NOMO-1 (cell line): ENCODE measurements at regions not wholly inside any gene's neighbourhood (a gene's known extent, or its start where the extent isn't known, plus 50 kb on each side); places are given as distances from the start of the nearest gene placed in this dataset.
A peak's percentile ranks its signal among the peaks of the same experiment; 100 is the strongest.
"Not testable (repeated sequence)": the region's sequence is repeated elsewhere in the genome, so short reads cannot be mapped to it uniquely, and the experiment has no call there.

Source experiments
- DNase-seq, 2 experiments: peaks; one replicate each; lab custom pipeline; 2025; ENCODE audit not compliant: unreplicated experiment in 2 of 2; lab: John Stamatoyannopoulos, UW

DNA sequence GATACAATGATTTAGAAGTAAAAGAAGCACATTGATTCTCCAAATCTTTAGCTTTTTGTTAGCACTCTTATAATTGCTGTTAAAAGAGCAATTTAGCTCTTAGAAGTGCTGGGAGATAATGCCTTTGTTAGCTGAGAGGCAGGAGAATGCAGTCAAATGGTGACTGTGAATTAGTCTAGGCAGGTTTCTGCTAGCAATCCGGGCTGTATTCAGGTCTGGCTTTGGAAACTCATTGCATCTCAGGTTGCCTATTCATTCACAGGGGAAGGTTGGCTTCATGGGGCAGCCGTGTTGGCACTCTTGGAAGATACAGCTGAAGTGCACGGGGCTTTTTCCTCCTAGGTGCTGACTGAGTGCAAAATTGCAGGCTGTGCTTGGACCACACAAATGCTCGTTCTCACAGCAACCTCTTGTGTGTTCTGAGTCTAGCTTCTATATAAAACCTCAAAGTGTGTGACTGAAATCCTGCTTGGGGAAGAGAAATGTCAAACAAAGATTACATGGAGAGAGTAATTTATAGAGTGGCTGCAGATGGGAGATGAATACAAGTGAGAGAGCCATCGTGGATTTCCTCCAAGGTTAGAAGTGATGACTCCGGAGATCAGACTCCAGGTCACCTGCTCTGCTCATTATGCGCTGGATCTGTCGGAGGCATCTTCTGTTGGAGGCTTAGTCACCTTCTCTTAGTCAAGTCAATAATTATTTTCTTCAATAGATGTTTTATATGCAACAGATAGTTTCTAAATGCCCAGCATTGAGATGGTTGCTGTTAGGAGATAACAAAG, 167.8 kb downstream of the PMAIP1 start:
- DNase-seq = no peak

DNA sequence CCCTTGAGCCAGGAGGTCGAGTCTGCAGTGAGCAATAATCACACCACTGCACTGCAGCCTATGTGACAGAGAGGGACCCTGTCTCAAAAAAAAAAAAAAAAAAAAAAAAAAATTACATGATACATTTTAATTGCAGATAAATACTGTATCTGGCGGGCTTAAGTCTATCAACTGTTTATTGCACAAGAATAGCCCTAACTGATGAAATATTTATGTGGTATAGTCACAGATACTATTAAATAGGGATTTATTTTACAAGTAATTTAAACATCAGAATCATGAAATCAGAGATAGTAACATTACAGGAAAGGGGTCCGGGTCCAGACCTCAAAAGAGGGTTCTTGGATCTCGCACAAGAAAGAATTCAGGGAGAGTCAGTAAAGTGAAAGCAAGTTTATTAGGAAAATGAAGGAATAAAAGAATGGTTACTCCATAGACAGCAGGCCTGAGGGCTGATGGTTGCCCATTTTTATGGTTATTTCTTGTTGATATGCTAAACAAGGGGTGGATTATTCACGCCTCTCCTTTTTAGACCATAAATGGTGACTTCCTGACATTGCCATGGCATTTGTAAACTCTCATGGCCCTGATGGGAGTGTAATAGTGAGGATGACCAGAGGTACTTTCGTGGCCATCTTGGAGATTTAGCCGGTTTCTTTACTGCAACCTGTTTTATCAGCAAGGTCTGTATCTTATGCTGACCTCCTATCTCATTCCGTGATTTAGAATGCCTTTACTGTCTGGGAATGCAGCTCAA, 166.6 kb downstream of the PMAIP1 start:
- no peak for DNase-seq

DNA sequence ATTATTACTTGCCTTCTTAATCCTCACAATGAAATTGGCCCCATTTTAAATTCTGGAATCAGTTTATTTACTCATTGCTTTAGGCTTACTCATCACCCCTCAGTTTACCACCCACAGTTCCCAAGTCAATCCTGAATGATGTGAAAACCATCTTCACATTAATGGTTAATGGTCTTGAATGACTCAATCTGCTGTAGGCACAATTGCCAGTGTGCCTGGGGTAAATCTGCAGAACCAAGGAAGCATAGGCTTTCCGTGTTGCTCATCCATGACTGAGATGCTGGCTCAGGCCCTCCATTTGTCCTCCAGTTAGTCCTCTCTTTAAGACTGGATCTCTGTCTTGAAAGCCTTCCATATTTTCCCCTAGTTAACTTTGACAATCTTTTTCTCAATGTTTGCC, 164.5 kb downstream of the PMAIP1 start:
- DNase-seq = no peak

DNA sequence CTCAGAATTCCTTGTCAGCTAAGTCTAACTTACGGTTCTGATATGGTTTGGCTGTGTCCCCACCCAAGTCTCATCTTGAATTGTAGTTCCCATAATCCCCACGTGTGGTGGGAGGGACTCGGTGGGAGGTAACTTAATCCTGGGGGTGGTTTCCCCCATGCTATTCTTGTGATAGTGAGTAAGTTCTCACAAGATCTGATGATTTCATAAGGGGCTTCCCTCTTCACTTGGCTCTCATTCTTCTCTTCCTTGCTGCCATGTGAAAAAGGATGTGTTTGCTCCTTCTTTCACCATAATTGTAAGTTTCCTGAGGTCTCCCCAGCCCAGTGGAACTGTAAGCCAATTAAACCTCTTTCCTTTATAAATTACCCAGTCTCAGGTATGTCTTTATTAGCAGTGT, 163.0 kb downstream of the PMAIP1 start:
- DNase-seq = not testable (repeated sequence)

DNA sequence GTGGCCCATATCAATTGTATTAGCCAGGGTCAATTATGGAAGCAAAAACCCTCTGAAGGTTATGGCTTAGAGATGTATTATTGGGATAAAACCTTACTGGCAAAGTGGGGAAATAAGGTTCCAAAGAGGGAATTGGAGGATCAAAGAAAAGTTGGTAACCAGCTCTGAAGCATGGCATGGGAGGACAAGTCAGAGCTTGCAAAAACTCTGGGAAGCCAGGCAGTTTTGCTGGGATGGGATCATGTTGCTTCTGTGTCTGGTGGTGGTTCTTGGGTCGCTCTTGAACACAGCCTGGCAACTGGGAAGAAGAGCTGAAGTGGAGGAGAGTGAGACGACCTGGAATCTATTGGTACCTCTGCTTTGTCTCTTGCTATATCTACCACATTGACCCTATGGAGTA, 162.6 kb downstream of the PMAIP1 start:
- DNase-seq = no peak

DNA sequence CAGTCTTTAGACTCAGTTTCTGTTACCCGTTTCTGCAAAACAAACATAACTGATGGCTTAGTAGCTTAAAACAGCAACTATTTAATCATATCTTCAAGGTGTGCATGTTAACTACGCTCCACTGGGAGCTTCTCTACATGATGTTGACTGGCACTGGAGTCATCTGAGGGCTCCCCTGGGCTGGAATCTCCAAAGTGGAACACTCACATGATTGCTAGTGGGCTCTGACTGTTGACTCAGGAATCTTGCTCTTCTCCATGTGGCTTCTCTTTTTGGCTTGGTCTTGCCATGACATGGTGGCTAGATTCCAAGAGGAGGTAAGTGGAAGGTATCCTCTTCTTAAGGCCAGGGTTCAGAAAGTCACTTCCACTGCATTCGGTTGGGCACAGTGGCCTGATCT, 160.8 kb downstream of the PMAIP1 start:
- DNase-seq = no peak

DNA sequence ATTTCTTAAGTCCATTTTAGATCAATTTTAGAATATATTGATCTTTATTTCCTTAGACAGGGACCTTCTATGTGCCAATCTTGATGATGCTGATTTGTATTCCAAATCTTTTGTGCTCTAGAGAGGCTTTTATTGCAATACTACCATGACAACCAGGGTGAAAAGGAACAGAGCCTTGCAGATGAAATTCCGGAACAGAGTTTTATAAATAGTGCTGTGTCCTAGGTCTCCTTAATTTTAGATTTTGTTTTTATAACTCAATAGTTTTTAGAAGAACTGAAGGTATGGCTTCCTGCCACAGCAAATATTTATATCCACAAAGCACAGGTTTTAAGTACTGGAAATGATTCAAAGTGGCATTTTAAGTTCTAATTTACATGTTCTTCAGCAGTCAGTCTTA, 160.2 kb downstream of the PMAIP1 start:
- no peak for DNase-seq

DNA sequence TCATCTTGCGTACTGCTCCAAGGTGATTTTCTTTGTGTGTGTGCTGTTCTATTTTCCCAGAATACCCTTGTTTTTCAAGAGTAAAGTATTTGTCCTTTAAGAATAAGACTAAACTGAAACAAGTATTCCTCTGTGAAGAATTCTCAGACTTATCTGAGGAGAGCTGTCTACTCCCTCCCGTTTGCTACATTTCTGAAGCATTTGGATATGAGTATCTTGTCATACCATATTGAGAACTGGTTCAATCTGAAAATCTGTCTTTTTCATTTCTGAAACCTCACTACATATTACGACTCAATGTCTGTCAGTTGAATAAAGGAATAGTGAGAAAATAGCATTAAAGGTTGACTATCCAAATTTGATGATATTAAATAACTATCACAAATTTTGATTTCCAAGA, 159.4 kb downstream of the PMAIP1 start:
- no peak for DNase-seq

DNA sequence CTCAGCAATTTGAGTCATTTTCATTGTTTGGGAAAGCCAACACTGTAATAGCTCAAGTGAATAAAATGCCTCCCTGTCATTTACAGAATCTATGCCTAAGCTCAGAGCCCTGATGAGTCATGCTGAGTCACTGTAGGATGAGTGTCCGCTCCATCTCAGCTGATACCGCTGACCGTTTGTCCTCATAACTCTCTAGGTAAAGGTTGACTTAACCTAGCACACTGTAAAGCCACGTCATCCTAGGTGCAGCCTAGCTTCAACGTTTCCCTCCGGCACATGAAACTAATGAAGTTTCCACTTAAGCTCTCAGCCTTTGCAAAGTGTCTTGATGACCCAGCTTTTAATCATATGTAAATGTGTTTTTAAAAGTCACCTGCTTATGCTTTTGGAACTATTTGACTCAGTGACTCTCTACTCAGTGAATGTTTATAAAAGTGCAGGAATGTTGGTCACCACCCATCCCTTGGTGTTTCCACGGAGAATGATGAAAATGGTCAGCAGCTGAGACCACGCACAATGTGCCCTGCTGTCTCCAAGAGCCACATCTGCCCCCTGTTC, 154.0 kb downstream of the PMAIP1 start:
- peak in 1 of 2 experiments; percentile 0 for DNase-seq

DNA sequence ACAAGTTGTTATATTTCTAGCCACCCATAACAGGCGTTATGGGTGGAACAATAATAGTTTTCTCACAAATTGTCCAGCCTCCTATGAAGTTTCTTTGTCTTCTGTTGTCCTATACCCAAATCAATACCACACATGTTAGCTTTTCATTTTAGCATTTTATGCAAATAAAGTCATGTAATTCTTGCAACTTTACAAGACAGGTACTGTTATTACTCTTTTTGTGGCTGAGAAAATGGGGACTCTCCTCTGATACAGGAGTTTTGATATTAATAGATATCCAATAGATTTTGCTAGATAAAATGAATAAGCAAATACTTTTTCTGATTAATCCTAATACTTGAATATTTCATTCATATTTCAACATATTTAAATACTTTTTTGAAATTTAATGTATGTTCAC, 151.0 kb downstream of the PMAIP1 start:
- DNase-seq = no peak

DNA sequence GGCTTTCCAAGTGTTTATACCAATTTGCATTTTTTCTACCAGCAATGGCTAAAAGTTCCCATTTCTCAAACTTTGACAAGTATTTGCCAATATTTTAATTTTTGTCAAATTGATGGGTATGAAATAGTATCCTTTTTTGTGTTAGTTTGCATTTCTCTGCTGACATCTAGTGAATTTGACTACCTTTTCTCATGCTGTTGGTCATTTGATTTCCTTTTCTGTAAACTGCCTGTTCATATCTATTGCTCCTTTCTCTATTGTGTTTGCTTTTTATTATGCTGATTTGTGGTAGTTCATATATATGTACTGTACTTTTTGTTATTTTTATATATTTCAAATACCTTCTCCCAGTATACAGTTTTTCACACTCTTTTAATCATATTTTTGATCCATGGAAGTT, 149.4 kb downstream of the PMAIP1 start:
- DNase-seq = no peak

DNA sequence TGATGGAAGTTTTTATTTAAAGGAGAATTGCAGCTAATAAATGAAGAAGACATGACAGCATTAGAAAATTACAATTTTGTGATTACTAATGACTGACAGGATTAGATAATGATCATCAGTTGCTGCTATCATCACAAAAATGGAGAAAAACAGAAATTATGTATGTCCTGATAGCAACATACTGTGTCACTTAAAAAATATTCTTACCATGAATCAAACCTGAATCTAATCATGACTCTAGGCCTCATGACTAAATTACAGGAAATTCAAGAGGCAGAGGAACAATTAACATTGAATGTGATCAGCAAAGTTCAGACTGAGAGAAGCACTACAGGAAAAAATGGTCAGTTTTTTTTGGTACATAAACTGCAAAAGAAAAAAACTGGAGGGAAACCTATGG, 147.8 kb downstream of the PMAIP1 start:
- no peak for DNase-seq

DNA sequence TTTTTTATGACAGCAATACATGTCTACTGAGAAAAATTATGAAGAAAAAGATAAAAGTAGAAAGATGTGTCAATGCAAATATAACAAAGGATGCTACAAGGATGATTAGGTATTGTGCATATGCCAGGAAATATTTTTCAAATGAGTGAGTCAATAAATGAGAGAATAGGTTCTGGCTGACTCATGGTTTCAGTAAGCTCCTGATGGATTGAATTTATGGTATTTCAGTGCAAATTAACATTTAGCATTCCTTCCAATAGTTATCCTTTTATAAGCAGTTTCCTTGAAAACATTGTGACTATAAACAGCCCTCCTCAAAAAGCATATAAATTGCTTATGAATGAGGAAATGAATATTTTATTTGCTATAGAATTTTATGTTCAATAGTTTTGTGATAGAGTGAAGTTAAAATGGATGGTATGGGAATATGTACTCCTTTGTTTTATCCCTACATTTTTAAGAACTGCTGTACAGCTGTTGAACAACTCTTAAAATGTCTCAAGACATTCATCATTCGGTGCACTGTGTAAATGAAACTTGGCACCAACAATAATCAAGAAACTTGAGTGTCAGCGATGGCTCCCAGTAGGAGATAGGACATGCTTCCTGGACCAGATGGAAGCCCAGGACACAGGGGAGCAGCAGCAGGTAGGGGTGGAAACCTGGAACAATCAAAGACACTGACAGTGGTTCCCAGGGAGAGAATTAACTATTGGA, 144.7 kb downstream of the PMAIP1 start:
- DNase-seq = no peak

DNA sequence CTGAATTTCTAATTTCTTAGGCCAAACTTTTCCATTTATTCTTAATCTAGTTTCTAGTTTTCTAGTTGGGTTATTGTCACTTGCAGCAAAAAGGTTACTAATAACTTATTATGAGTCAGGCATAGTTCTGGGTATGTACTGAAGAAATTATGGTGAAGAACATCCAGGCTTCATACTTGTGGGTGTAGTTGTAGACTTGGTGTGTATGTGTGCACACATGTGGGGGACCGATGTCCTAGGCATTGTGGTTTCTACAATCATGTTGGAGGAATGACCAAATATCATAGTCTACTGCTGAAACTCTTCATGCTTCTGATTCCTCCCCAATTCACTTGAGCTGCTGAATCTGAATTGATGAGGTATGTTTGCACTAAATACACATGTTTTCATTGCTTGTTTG, 141.2 kb downstream of the PMAIP1 start:
- DNase-seq = no peak

DNA sequence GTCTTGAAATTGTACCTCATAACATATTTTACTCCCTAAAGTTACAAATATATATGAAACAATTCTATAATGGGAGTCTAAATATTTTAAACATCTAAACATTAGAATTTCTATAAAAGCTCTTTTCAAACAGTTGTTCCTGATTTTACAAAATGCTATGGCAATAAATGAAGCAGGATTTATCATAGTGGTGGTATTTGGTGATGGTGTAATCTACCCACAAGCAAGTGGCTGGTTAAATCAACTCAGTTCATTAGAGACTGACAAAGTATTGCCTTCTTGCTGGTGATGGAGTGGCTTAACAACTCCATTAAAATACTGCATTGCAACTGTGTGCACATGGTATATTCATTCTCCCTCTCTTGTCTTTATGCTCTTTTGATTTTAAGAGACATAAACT, 138.9 kb downstream of the PMAIP1 start:
- no peak for DNase-seq

DNA sequence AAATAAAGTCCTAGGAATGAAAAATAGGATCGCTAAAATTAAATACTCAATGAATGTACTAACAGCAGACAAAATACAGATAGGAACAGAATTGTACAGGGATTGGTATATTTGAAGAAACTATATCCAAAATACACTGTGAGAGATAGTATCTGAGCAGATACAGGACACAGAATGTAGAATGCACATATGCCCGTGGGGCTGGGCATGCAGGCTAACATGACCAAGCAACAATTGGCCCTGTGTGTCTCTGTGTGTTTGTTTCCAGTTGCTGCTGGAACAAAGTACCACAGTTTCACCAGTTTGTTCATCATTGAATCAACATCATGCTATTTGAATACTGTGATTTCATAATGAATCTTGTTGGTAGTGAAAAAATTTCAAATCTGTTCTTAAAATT, 127.6 kb downstream of the PMAIP1 start:
- no peak for DNase-seq

DNA sequence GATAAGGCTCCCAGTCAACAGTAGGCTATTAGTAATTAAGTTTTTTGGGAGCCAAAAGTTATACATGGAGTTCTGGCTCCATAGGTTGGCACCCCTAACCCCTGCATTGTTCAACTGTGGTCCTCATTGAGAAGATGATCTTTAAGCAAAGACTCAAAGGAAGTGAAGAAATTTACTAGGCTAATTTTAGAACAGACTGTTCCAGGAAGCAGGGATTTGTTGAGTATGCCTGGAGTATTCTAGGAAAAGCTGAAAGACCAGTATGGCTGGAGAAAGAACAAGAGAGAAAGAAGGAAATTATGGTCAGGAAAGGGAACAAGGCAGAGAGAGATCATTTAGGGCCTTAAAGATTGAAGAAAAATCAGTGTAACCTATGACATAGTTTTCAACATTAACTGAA, 125.1 kb downstream of the PMAIP1 start:
- no peak for DNase-seq

DNA sequence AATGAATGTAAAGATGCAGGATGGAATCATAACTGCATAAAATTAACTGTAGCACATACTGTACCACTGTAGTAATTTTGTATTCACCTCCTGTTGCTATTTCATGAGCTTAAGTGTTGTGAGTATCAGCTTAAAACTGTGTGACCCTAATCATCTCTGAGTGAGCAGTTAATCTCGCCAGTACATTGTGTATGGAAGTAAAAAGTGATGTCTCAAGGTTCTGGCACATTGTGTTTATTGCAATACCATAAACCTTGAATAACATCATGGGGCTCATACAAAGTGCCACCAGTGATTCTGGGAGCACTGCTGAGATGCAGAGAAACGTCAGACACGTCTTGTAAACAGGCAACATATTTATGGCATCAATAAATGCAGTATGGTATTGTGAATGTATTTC, 124.5 kb downstream of the PMAIP1 start:
- DNase-seq = no peak

DNA sequence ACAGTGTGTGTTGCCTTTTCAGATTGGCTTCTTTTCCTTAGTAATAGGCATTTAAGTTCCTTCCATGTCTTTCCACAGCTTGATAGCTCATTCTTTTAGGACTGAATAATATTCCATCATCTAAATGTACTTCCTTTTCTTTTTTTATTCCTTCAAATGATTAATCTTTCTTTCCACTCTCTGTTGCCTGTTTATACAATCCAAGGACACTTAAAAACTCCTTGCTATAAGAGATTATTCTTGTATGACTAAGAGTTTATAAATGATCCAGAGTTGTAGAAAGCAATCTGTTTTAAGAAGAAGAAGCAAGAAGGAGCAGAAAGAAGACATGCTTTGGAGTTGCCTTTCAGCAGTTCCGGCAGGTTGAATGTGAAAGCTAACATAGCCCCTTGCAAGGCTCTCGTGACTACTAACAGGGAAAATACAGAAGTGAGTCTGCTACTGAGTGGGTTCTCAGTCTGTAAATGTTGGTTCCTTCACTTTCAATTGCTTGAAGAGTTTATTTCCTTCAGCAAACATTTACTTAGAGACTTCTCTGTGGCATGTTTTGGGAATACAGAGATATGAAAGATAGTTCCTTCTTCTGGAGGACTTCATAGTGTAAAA, 123.0 kb downstream of the PMAIP1 start:
- no peak for DNase-seq

DNA sequence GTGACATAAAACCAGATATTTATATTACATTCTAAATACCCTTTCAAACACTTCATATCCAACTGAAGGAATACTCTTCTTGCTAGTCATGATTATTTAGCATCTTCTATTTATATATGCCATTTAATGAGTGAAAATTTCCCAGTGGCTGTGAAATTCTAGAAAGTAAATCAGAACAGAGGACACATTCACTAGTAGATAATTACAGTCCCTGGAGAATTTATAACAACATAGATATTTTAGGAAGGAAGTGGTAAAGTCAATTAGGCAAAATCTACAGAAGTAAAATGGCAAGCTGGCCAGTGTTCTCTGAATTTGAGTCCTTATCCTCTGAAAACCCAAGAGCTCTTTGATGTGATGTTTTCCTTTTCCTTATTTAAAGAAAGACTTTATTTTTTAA, 121.8 kb downstream of the PMAIP1 start:
- DNase-seq = no peak
